ENCODE measurements at regions not wholly inside any gene's neighbourhood (a gene's known extent, or its start where the extent isn't known, plus 50 kb on each side); places are given as distances from the start of the nearest gene placed in this dataset.

DNA sequence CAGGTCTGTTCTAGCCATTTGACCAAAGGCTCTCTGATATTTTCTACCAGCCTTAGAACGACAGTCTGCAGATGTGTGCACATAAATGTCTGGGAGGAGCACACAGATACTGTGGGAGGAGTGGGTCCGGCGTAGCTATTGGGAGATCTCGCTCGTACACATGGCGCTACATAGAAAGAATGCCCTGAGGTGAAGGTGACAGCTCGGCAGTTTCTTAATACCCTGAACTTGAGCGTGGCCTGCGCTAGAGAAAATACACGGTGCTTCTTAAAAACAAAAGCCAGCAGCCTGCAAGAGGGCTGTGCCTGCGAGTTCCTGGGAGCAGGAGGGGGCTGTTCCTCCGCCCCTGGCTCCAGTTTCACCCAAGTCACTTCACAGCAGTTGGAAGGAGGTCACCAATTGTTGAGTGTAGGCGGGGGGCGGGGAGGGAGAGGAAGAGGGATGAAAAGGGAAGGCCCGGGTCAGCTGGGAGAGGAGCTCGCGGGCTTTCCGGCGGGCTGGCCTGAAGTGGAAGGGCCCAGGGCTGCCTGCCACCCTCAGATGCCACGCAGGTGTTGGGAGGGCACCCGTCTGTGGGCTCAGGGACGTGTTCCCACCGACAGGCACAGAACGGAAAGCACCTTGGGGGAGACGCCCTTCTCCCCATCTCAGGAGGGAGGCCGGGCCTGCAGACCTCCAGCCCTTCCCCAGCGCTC, 124.7 kb upstream of the ZNF516 start:
- ChIA-PET CTCF (no interaction called here), POLR2A (no interaction called here), RAD21 (ENCODE audit: low non-redundant PET in 1 of 2, low total read pairs in 2 of 2, uncharacterized antibody in 2 of 2, unreplicated experiment in 2 of 2) (interaction anchor here in 1 of 2 experiments (0.6 kb wide), 1 partner anchor 221 kb away, joined by 3 read pairs; no protein-coding TSS in a partner anchor)
- TF ChIP-seq CBX3 (IDR thresholded peaks at IDR 0.05; ENCODE audit: low read depth) (no peak), YY1 (IDR thresholded peaks at IDR 0.05; ENCODE audit: extremely low read depth, insufficient replicate concordance, low read depth, low read length) (no peak), TCF7L2 (IDR thresholded peaks at IDR 0.05; ENCODE audit: borderline replicate concordance, extremely low read depth, insufficient read depth, insufficient read length) (no peak), SP1 (IDR thresholded peaks at IDR 0.05; ENCODE audit: low read depth) (no peak), ELF1 (IDR thresholded peaks at IDR 0.05; ENCODE audit: borderline replicate concordance, low read depth) (no peak), SIN3A (IDR thresholded peaks at IDR 0.05; ENCODE audit: low read depth) (no peak), EZH2phosphoT487 (IDR thresholded peaks at IDR 0.05; ENCODE audit: borderline replicate concordance) (no peak), RAD21 (IDR thresholded peaks at IDR 0.05; ENCODE audit: low read depth) (no peak), EGR1 (IDR thresholded peaks at IDR 0.05; ENCODE audit: low read depth) (no peak), EZH2 (IDR thresholded peaks at IDR 0.05) (no peak), FOSL1 (IDR thresholded peaks at IDR 0.05; ENCODE audit: low read depth) (no peak), POLR2A (IDR thresholded peaks at IDR 0.05; ENCODE audit: borderline replicate concordance, extremely low read depth, insufficient read depth, insufficient read length) (no peak), JUND (IDR thresholded peaks at IDR 0.05) (no peak), CEBPB (IDR thresholded peaks at IDR 0.05; ENCODE audit: low read depth) (no peak), ZFX (IDR thresholded peaks at IDR 0.05) (no peak), POLR2AphosphoS5 (IDR thresholded peaks at IDR 0.05; ENCODE audit: low read depth, low read length) (no peak), ATF3 (IDR thresholded peaks at IDR 0.05) (no peak)
- TF ChIP-seq, protein P1, sequence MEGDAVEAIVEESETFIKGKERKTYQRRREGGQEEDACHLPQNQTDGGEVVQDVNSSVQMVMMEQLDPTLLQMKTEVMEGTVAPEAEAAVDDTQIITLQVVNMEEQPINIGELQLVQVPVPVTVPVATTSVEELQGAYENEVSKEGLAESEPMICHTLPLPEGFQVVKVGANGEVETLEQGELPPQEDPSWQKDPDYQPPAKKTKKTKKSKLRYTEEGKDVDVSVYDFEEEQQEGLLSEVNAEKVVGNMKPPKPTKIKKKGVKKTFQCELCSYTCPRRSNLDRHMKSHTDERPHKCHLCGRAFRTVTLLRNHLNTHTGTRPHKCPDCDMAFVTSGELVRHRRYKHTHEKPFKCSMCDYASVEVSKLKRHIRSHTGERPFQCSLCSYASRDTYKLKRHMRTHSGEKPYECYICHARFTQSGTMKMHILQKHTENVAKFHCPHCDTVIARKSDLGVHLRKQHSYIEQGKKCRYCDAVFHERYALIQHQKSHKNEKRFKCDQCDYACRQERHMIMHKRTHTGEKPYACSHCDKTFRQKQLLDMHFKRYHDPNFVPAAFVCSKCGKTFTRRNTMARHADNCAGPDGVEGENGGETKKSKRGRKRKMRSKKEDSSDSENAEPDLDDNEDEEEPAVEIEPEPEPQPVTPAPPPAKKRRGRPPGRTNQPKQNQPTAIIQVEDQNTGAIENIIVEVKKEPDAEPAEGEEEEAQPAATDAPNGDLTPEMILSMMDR (IDR thresholded peaks at IDR 0.05 in 2 of 3, conservative IDR thresholded peaks at IDR 0.05 in 1 of 3; ENCODE audit: borderline replicate concordance in 1 of 3, insufficient read depth in 1 of 3, low read depth in 2 of 3, low read length in 2 of 3) = no peak
- TF ChIP-seq, protein P2, sequence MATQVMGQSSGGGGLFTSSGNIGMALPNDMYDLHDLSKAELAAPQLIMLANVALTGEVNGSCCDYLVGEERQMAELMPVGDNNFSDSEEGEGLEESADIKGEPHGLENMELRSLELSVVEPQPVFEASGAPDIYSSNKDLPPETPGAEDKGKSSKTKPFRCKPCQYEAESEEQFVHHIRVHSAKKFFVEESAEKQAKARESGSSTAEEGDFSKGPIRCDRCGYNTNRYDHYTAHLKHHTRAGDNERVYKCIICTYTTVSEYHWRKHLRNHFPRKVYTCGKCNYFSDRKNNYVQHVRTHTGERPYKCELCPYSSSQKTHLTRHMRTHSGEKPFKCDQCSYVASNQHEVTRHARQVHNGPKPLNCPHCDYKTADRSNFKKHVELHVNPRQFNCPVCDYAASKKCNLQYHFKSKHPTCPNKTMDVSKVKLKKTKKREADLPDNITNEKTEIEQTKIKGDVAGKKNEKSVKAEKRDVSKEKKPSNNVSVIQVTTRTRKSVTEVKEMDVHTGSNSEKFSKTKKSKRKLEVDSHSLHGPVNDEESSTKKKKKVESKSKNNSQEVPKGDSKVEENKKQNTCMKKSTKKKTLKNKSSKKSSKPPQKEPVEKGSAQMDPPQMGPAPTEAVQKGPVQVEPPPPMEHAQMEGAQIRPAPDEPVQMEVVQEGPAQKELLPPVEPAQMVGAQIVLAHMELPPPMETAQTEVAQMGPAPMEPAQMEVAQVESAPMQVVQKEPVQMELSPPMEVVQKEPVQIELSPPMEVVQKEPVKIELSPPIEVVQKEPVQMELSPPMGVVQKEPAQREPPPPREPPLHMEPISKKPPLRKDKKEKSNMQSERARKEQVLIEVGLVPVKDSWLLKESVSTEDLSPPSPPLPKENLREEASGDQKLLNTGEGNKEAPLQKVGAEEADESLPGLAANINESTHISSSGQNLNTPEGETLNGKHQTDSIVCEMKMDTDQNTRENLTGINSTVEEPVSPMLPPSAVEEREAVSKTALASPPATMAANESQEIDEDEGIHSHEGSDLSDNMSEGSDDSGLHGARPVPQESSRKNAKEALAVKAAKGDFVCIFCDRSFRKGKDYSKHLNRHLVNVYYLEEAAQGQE (IDR thresholded peaks at IDR 0.05; ENCODE audit: low read depth) = no peak
- TF ChIP-seq, protein P3, sequence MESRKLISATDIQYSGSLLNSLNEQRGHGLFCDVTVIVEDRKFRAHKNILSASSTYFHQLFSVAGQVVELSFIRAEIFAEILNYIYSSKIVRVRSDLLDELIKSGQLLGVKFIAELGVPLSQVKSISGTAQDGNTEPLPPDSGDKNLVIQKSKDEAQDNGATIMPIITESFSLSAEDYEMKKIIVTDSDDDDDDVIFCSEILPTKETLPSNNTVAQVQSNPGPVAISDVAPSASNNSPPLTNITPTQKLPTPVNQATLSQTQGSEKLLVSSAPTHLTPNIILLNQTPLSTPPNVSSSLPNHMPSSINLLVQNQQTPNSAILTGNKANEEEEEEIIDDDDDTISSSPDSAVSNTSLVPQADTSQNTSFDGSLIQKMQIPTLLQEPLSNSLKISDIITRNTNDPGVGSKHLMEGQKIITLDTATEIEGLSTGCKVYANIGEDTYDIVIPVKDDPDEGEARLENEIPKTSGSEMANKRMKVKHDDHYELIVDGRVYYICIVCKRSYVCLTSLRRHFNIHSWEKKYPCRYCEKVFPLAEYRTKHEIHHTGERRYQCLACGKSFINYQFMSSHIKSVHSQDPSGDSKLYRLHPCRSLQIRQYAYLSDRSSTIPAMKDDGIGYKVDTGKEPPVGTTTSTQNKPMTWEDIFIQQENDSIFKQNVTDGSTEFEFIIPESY (IDR thresholded peaks at IDR 0.05; ENCODE audit: extremely low read depth, insufficient replicate concordance, low read length) = no peak
- ATAC-seq = peak; percentile 62
- Histone ChIP-seq H3K79me2 (ENCODE audit: insufficient read depth, low read length) (no peaks in the 10 kb centered on the region), H3K4me2 (ENCODE audit: low read length) (no peak overlapping the region), H3K4me3 (replicated peaks in 1 of 2; ENCODE audit: low read depth in 1 of 2, low read length in 2 of 2) (no peak overlapping the region), H3K9me2 (ENCODE audit: insufficient read depth) (no peaks in the 10 kb centered on the region), H4K20me1 (ENCODE audit: insufficient read depth) (no peaks in the 10 kb centered on the region), H3K4me1 (ENCODE audit: control insufficient read depth in 1 of 2, insufficient read depth in 2 of 2, low read length in 2 of 2) (peaks cover 5 to 14% of the 10 kb centered on the region in 2 experiments; a peak in 3 of 4 replicates), H3K27me3 (ENCODE audit: insufficient read depth, low read length) (0 out of 2 replicates have a peak, but pooled peaks cover 5% of the 10 kb centered on the region), H3K36me3 (ENCODE audit: control insufficient read depth in 1 of 2, insufficient read depth in 2 of 2, low read length in 2 of 2) (no peaks in the 10 kb centered on the region), H3K9ac (ENCODE audit: low read length) (no peak overlapping the region), H3K27ac (ENCODE audit: low read depth, low read length) (no peak overlapping the region), H2AFZ (ENCODE audit: low read depth, low read length, poor library complexity, severe bottlenecking) (no peak overlapping the region), H3K9me3 (ENCODE audit: control insufficient read depth in 1 of 2, insufficient read depth in 1 of 2, low read depth in 1 of 2, low read length in 2 of 2) (no peaks in the 10 kb centered on the region)
- BruUV-seq (replicated peaks) = no TSS peak
- DNase-seq (ENCODE audit: low read depth, low spot score) = no peak
- intact Hi-C loops (cut with micrococcal nuclease) = loop anchor here (1.0 to 5.0 kb wide), 3 partner anchors 88 to 220 kb away; partner anchors contain the start of gene ZNF516

Data from HCT116 (cell line).